ENCODE measurements at regions not wholly inside any gene's neighbourhood (a gene's known extent, or its start where the extent isn't known, plus 50 kb on each side); places are given as distances from the start of the nearest gene placed in this dataset.

DNA sequence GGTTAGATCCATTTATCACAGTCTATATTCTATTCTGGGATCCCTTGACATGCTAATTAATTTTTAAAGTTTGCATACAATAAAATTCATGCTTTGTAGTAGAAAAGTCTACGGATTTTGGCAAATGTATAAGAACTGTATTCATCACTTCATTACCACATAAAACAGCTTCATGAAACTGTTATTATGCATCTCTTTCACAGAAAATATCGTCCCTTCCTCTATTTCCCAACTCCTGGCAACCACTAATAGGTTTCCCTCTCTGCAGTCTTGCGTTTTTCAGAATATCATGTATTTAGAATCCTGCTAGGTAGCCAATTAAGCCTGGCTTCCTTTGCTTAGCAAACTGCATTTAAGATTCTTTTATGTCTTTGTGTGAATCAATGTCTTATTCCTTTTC is 441.3 kb upstream of the RGS17 start:
- TF ChIP-seq, protein P1, sequence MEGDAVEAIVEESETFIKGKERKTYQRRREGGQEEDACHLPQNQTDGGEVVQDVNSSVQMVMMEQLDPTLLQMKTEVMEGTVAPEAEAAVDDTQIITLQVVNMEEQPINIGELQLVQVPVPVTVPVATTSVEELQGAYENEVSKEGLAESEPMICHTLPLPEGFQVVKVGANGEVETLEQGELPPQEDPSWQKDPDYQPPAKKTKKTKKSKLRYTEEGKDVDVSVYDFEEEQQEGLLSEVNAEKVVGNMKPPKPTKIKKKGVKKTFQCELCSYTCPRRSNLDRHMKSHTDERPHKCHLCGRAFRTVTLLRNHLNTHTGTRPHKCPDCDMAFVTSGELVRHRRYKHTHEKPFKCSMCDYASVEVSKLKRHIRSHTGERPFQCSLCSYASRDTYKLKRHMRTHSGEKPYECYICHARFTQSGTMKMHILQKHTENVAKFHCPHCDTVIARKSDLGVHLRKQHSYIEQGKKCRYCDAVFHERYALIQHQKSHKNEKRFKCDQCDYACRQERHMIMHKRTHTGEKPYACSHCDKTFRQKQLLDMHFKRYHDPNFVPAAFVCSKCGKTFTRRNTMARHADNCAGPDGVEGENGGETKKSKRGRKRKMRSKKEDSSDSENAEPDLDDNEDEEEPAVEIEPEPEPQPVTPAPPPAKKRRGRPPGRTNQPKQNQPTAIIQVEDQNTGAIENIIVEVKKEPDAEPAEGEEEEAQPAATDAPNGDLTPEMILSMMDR (IDR thresholded peaks at IDR 0.05): no peak
- TF ChIP-seq POLR2A (IDR thresholded peaks at IDR 0.05): no peak
- TF ChIP-seq POLR2AphosphoS5 (IDR thresholded peaks at IDR 0.05): no peak

Measured in prostate gland (tissue), 2 donors.